Ishikawa (cell line): ENCODE measurements at regions not wholly inside any gene's neighbourhood (a gene's known extent, or its start where the extent isn't known, plus 50 kb on each side); places are given as distances from the start of the nearest gene placed in this dataset.

ENCODE experiments used
- CEBPB ChIP-seq: IDR thresholded peaks from 2 replicates; pipeline ENCODE4 v1.6.1; 2012
- CREB1 ChIP-seq: IDR thresholded peaks from 2 replicates; pipeline ENCODE4 v1.6.1; 2012; ENCODE audit warnings: low read depth
- EGR1 ChIP-seq: IDR thresholded peaks from 2 replicates; pipeline ENCODE4 v1.6.1; 2012
- EP300 ChIP-seq: IDR thresholded peaks from 2 replicates; pipeline ENCODE4 v1.6.1; 2012; ENCODE audit warnings: borderline replicate concordance
- FOXM1 ChIP-seq: IDR thresholded peaks from 2 replicates; pipeline ENCODE4 v1.6.1; 2012; ENCODE audit warnings: low read depth, borderline replicate concordance
- RAD21 ChIP-seq: IDR thresholded peaks from 2 replicates; pipeline ENCODE4 v1.6.1; 2012; ENCODE audit warnings: low read depth
- YY1 ChIP-seq: IDR thresholded peaks from 2 replicates; pipeline ENCODE4 v1.6.1; 2012; ENCODE audit warnings: low read depth
- TF ChIP-seq, protein P1 (sequence below): IDR thresholded peaks from 2 replicates; pipeline ENCODE4 v1.6.1; 2012; ENCODE audit warnings: low read depth, mild to moderate bottlenecking

DNA sequence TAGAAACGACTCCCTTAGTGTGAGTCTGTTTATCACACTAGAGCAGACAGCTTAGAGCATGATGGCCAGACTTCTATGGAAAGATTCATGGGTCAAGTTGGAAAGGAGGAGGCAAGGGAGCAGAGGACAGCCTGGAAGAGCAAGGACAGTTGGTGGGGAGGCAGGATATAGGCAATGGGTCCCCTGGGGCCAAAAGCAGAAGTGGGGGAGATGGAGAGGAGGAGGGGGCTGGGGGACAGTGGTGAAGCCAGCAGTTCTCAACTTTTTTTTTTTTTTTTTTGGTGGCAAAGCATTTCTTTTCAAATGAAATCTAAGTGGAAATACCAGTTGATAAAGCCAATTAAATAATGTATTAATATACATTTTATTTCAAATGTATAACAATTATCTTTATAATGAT lies 197.9 kb downstream of the HRH4 start:
- TF ChIP-seq EP300 (no peak), CREB1 (no peak), YY1 (no peak), FOXM1 (no peak), RAD21 (no peak), CEBPB (no peak), EGR1 (no peak)
- TF ChIP-seq, protein P1, sequence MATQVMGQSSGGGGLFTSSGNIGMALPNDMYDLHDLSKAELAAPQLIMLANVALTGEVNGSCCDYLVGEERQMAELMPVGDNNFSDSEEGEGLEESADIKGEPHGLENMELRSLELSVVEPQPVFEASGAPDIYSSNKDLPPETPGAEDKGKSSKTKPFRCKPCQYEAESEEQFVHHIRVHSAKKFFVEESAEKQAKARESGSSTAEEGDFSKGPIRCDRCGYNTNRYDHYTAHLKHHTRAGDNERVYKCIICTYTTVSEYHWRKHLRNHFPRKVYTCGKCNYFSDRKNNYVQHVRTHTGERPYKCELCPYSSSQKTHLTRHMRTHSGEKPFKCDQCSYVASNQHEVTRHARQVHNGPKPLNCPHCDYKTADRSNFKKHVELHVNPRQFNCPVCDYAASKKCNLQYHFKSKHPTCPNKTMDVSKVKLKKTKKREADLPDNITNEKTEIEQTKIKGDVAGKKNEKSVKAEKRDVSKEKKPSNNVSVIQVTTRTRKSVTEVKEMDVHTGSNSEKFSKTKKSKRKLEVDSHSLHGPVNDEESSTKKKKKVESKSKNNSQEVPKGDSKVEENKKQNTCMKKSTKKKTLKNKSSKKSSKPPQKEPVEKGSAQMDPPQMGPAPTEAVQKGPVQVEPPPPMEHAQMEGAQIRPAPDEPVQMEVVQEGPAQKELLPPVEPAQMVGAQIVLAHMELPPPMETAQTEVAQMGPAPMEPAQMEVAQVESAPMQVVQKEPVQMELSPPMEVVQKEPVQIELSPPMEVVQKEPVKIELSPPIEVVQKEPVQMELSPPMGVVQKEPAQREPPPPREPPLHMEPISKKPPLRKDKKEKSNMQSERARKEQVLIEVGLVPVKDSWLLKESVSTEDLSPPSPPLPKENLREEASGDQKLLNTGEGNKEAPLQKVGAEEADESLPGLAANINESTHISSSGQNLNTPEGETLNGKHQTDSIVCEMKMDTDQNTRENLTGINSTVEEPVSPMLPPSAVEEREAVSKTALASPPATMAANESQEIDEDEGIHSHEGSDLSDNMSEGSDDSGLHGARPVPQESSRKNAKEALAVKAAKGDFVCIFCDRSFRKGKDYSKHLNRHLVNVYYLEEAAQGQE: no peak
